ENCODE measurements at regions not wholly inside any gene's neighbourhood (a gene's known extent, or its start where the extent isn't known, plus 50 kb on each side); places are given as distances from the start of the nearest gene placed in this dataset.

DNA sequence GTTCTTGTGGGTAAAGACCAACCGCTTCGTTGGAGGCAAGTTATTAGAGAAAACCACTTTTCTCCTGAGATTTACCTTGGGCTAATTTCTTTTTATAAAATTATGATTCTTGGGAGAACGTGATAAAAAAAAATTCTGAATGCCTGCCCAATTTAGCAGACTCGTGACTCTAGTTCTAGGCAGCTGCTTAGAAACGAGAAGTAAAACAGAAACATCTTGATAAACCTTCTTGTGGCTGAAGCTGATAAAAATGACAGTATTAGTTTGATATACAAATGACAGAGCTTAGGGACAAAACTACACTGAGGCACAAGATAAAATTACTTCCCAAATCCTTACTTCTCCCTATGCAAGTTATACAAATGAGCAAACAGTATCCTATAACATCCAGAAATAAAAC, 458.9 kb upstream of the TEX13C start:
- DNase-seq: no peak

- no peak for DNase-seq
These were observed 457.4 kb upstream of the TEX13C start for GRCh38 chrX:124862301-124862700.

DNA sequence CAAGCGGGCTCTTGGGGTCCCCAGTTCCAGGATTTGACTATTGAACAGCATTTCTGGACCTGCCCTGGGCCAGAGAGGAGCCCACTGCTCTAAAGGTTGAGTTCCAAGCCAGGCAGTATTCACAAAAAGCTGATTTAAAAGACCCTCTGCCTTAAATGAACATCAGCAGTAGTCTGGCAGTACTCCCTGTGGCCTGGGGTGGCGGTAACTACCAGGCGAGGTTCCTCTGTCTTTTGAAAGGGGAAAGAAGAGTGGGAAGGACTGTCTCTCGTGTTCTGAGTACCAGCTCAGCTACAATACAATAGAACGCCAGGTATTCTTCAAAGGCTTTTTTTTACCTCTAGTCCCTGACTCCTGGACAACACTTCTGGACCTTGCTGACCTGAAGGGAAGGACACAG, 456.4 kb upstream of the TEX13C start:
- no peak for DNase-seq

- DNase-seq: no peak
These were observed 432.1 kb upstream of the TEX13C start for GRCh38 chrX:124887572-124887971.

DNA sequence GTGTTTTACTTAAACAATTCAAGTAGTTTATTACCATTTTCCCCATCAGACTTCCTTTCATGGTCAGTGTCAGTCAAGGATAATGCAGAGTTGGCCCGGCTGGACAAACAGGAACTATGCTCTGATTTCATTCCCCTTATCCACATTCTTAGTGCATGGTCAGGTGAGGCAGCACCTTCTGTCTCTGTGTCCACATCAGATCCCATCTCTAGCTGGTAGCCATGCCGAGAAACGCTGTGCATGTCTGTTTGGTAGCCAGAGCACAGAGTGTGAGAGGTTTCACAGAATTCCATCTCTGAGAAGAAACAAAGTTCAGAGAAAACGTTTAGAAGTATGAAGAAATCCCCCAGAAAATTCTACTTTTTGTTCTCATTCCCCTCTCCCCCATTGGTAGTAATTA, 423.7 kb upstream of the TEX13C start:
- DNase-seq: no peak

DNA sequence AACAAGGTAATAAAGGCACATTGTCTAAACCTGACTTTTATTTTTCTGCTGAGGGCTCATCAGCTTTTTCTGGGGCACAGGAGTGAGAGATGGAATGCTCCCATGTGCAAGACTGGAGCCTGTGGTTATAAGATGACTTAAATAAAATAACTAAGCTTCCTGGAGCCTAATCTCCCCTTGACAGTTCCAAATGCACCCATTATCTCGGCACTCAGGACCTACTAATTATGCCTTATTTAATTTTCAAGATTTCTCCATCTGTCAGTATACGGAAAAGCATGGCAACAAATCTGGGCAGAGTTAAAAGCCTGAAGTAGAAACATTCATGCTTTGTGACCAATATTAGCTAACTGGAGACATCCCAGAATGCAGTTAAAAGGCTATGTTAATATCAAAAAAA, 416.7 kb upstream of the TEX13C start:
- DNase-seq: no peak

GRCh38 chrX:124910611-124911010, 409.1 kb upstream of the TEX13C start:
- no peak for DNase-seq

DNA sequence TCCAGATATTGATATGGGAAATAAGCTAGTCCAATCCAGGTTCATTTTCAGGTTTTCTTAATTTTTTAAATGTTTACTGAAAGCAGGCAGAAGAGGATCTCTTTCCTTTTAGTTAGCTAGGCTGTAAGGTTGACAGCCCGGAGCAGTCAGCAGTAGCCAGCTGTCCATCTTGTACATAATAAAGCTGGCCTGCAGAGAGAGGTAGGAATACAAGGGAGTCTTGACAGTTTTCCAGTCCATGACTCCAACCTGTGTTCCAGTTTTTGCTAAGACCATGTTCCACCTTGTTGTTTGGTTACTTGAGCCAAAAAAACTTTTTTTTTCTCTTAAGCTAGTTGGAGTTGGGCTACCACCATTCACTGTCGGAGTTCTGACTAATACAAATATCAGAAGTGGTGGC, 402.7 kb upstream of the TEX13C start:
- DNase-seq: no peak

- no peak for DNase-seq
These were observed 394.0 kb upstream of the TEX13C start for GRCh38 chrX:124925681-124926080.

GRCh38 chrX:124931241-124931640, 388.4 kb upstream of the TEX13C start:
- no peak for DNase-seq

DNA sequence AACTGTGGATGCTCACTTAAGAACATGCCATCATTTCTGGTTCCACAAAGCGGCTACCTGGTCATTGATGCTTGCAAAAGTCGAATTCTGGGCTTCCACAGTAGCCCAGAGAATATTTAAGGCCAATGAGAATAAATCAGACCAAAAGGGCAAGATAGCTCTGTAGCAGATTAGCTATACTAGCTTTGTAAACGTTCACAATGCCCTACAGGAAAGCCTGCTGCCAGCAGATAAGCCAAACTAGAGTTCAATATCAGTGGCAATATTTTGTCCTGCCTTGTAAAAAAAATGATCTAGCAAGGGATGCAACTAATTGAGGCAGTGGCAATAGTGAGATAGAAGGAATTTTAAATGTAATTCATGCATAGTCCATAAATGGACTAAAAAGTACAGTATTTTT, 387.7 kb upstream of the TEX13C start:
- DNase-seq: no peak

GRCh38 chrX:124938715-124939114, 381.0 kb upstream of the TEX13C start:
- no peak for DNase-seq

DNA sequence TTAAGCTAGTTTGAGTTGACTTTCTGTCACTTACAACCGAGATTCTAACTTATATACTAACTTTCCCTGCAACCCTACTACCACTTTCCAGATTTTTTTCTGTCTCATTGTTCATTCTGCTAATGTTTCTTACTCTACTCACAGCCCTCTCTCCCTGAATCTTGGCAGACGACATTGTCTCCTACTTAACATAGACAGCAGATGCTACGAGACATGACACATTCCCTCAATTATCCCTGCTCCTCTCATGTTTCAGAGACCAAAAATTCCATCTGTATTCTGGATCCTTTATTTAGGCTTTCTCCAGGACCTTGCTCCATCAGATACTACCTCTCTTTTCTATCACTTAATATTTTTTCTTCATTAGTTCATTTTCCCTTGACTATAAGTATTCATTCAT, 379.1 kb upstream of the TEX13C start:
- no peak for DNase-seq

GRCh38 chrX:124954402-124954801, 365.3 kb upstream of the TEX13C start:
- no peak for DNase-seq

- DNase-seq: no peak
These were observed 359.2 kb upstream of the TEX13C start for GRCh38 chrX:124960454-124960853.

- DNase-seq: no peak
These were observed 356.0 kb upstream of the TEX13C start, which contains the start of gene TENM1 for GRCh38 chrX:124963717-124964116. Gene TENM1 (minus strand): TSS chrX:124963817.

DNA sequence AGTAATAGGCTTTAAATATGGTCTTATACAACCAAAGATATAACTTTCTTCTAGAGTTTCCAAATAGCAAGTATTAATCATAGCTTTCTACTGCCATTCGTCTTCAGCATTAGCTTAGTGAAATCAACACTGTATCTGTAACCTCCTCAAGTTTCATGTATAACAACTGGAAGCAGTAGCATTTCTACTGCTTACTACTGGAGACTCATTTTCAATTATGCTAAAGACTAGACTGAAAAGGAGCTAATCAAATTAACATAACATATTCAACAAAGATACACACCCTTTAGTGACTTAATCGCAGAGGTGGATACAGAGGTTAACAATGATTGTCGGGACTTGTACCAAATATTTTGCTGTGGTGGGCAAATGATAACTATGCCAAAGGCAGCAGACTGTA, 344.2 kb upstream of the TEX13C start:
- DNase-seq: no peak

DNA sequence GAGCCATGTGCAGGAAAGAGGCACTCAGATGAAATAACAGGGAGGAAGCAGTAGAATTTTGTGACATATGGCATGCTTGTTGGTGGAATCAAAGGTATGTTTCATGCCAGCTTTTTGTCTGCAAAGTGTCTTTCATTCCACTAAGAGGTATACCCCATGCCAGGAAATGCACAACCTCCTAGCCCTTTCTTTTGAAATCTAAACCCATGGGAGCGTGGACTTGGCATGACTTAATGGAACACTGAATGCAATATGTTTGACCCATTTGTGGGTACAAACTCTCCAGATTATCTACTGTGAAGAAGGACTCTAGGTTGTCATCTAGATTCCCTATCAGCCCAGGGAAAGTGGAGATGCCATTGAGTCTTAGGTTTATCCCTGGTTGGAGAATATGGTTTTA, 338.3 kb upstream of the TEX13C start:
- DNase-seq: no peak

DNA sequence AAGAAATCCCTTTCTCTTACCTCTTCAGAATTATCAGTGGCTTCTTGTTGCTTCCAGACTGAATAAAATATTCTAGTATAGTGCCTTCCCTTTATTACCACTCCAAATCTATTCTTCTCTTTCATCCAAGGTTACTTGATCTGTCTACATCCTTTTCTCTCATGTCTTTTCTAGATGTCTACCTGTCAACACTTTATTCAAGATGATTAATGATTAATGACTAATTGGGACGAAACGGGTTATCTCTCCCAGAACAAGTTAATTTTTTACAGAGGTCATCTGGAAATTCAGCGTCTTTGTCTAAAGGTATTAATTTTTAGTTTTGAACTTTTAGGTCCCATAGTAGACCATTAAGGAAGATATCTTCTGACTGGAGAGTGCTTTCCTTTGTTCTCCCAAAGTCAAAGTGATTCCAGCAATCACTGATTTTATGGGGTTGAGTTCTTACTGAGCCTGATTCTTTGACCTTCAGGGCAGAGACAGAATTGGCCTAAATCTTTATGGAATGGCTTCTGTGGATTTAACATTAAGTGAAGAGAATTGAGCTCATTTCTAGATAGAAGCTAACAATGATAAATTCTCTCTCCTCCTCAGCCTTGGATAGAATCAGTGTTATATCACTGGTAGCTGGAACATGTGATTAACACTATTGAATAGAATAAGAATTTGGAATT, 335.4 kb upstream of the TEX13C start:
- no peak for DNase-seq

GRCh38 chrX:124986284-124986683, 333.4 kb upstream of the TEX13C start:
- DNase-seq: no peak

DNA sequence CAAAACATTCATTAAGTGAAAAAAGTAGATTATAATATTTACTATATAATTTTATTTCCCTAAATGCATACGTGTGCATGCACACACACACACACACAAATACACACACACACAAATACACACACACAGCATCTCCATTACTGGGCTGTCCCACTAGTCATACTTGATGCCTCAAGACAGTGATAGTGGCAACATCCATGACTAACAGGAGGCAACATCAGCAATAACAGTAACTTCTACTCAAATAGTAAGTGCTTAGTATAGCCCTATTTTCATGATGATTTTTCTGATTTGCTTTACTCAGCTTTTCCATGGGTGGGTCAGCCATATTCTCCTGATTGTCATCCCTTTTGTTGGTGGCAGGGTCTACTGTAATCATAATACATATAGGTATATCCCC, 325.9 kb upstream of the TEX13C start:
- no peak for DNase-seq

GRCh38 chrX:124994404-124994803, 325.3 kb upstream of the TEX13C start:
- DNase-seq: no peak

GRCh38 chrX:125003746-125004446, 315.8 kb upstream of the TEX13C start:
- DNase-seq: no peak

- DNase-seq: no peak
These were observed 314.9 kb upstream of the TEX13C start for GRCh38 chrX:125004799-125005198.

DNA sequence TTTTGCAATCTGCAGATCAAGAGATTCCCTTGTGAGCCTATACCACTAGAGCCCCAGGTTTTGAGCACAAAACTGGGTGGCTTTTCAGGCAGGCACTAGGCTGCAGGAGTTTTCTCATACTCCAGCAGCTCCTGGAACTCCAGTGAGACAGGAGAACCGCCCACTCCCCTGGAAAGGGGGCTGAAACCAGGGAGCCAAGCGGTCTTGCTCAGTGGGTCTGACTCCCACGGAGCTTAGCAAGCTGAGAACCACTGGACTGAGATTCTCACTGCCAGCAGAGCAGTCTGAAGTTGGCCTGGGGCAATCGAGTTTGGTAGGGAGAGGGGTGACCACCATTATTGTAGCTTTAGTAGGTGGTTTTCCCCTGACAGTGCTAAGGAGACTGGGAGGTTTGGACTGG, 313.8 kb upstream of the TEX13C start:
- DNase-seq: no peak
